Fibroblast of skin of back (primary cell): ENCODE measurements at regions not wholly inside any gene's neighbourhood (a gene's known extent, or its start where the extent isn't known, plus 50 kb on each side); places are given as distances from the start of the nearest gene placed in this dataset.
"Not testable (repeated sequence)": the region's sequence is repeated elsewhere in the genome, so short reads cannot be mapped to it uniquely, and the experiment has no call there.

Experiments
- DNase-seq: peaks from one replicate; pipeline ENCODE4 v3.0.0-alpha.2; 2013

DNA sequence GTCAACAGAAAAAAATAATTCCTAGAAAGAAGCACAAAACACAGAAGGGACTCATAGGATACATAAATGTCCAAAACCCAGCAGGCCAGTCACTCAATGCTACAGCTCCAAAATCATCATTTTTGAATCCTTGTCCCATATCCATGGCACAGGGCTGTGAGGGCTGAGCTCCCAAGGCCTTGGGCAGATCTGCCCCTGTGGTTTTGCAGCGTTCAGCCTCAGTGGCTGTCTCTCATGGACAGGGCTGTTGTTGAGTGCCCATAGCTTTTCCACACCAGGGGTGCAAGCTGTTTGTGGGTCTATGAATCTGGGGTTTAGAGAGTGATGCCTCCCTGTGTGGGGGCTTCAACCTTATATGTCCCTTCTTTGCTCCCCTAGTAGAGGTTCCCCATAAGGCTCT, 243.2 kb downstream of the CWH43 start:
- not testable (repeated sequence) for DNase-seq

DNA sequence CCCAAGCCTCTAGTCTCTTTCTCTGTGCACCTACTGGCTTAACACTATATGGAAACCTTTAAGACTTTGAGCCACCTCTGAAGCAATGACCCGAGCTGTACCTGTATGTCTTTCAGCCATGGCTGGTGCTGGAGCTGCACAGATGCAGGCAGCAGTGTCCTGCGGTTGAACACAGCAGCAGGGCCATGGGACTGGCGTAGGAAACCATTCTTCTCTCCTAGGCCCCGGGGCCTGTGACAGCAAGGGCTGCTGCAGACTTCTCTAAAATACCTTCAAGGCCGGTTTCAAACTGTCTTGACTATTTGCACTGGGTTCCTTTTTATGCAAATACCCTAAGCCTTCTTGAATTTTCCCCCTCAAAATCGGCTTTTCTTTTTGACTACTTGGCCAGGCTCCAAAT, 243.6 kb downstream of the CWH43 start:
- not testable (repeated sequence) for DNase-seq

DNA sequence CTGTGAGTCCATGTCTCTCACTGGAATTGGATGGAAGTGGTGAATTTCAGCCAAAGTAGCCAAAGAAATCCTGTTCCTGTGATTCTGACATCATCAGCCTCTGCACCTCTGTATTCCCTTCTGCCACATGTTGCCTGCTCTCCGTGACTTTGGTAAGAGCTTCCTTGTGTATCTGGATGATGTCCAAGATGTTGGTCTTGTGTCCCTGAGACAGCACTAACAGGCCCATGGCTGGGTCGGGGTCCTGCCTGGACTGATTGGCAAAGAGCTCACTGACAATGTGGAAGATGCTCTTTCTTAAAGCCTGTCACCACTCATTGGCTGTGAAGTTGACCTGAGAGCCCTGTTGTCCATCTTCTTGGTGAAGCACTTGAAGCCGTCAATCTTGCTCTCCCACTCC, 247.3 kb downstream of the CWH43 start:
- DNase-seq, result not testable (repeated sequence)

DNA sequence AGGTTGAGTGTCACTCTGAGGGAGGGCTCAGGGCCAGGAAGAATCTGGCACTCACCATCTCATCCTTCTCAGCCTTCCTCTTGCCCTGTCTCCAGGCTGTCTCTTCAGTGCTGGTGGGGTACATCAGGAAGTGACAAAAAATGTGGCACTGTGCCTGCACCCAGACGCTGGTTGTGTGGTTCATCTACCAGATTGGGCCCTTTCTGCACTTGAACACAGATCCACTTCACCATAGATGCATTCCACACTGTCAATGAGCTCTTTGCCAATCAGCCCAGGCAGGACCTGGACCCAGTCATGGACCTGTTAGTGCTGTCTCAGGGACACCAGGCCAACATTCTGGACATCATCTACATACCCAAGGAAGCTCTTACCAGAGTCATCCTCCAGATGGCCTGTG, 247.7 kb downstream of the CWH43 start:
- DNase-seq, result not testable (repeated sequence)

DNA sequence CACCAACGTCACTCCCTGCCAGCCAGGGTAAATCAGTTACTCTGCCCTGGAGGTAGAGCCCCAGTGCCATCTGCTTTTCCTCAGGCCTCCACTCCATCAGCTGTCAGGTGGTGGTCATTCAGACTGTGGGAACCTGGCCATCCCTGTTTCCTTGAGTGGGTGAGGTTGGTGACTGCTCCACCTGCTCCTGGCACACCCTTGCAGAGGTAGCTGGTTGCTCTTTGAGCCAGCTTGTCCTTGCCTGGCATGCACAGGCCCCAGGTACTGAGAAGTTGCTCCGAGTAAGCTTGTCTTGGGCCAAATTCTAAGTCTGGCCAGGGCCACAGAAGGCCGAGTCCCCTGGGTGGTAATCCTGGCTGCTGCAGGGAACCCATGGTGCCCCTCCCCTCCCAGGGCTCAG, 248.3 kb downstream of the CWH43 start:
- DNase-seq, result not testable (repeated sequence)

DNA sequence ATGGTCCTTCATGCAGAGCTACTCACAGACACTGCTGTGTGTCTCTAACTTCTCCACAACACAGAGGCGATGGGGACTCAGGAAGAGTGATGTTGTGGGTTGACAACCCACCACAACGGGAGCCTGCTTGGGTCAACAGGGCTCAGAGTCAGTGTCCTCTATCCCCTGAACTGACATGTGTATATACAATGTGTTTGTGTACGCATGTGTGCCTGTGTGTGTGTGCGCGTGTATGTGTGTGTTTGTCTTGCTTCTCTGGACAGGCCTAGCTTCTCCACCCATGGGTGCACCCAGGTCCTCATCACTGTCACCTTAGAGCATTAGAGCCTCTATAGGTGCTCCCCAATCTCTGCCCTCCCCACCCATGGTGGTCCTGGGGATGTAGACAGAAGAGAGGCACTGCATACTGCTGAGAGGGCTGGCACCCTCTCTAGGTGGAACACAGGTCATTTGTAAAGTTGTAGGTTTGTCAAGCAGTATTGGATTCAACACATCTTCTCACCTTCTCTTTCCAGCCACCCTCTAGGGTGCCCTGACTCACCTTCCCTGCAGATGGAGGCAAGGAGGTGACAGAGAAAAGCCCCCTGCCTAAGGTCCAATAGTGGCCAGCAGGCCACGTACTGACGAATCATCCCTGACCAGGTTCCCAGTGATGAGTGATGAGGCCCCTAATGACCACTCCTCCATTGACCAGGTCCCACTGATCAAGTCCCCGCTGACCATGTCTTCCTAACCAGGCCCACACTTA, 249.5 kb downstream of the CWH43 start:
- DNase-seq, result not testable (repeated sequence)

DNA sequence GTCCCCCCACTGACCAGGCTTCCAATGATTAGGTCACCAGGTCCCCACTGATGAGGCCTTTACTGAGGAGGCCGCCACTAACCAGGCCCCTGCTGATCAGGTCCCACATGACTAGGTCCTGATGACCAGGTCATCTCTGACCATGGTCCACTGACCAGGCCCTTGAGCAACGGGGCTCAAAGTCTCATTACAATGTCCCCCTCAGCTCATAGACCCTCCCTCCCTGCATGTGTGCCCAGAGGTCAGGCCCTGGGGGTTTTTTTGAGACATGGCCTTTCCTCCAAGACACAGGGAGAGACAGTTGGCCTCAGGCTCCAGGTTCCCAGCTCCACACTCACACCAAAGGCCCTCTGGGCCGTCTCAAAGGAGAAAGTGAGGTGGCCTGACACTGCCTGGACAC, 250.4 kb downstream of the CWH43 start:
- DNase-seq, result not testable (repeated sequence)

DNA sequence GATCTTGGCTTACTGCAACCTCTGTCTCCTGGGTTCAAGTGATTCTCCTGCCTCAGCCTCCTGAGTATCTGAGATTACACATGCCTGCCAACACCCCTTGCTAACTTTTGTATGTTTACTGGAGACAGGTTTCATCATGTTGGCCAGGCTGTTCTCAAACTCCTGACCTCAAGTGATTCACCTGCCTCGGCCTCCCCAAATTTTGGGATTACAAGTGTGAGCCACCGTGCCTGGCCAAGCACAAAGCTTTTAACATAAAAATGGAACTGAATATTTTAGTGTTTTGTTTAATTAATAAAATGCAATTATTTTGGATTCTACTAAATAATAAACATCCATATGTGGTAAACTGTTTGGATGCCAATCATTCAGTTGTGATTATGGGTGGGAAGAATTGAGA, 255.2 kb downstream of the CWH43 start:
- DNase-seq, result not testable (repeated sequence)

DNA sequence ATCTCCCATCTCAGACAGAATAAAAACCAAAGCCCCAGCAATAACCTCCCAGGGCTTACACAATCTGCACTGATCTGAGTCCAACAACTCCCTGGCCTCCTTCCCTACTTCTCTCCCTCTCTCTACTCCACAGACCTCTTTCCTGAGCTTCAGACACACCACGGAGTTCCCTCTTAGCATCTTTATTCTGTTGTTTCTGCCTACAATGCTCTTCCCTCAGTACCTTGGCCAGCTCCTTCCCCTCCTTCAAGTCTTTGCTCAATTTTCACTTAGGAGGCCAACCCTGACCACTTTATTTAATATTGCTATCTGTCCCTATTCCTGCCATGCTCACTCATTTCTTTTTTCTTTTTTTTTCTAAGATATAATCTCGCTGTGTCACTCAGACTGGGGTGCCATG, 276.7 kb downstream of the CWH43 start:
- DNase-seq, result not testable (repeated sequence)

DNA sequence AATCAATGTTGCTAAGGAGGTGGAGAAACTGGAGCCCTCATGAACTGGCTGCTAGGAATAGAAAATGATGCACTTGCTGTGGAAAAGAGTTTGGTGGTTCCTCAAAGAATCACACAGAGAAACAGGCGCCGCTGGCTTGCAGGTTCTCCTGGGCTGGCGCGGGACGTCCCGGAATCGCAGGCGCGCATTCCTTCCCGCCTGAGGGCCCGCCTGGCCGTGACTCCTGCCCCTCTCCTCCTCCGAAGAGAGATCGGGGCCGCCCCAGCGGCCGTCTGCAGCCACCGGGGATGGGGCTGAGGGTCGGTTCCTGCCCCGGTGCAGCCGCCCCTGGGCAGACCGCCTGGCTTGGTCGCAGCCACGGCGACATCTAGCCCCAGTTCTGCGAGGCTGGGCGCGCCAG, 284.4 kb downstream of the CWH43 start:
- not testable (repeated sequence) for DNase-seq

DNA sequence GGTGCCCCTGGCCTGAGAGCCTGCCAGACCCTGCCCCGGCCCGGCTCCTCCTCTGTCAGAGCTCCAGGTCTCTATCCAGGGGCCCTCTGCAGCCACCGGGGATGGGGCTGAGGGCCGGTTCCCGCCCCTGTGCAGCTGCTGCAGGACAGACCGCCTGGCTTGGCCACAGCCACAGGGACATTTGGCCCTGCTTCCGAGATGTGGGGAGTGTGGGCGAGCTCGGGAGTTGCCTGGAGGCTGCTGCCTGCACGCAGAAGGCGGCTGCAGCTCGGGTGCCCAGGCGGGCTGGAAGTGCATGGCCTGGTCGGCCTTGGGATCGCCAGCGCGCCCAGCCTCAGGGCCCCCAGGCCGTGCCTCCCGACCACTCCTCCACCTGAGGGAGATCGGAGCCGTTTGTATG, 284.8 kb downstream of the CWH43 start:
- DNase-seq, result not testable (repeated sequence)

DNA sequence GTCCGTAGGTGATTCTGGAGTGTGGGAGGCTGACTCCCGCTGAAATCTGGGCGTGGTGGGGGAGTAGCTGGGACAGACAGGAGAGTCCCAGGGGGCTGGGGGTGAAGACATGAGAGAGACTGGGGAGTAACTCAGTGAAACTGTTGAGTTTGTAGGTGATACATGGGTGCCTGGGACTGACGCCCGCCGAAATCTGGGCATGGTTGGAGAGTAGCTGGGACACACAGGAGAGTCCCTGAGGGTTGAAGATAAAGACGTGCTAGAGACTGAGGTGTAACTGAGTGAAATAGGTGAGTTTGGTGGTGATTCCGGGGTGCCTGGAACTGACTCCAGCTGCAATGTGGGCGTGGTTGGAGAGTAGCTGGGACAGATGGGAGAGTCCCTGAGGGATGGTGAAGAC, 299.8 kb downstream of the CWH43 start:
- not testable (repeated sequence) for DNase-seq

DNA sequence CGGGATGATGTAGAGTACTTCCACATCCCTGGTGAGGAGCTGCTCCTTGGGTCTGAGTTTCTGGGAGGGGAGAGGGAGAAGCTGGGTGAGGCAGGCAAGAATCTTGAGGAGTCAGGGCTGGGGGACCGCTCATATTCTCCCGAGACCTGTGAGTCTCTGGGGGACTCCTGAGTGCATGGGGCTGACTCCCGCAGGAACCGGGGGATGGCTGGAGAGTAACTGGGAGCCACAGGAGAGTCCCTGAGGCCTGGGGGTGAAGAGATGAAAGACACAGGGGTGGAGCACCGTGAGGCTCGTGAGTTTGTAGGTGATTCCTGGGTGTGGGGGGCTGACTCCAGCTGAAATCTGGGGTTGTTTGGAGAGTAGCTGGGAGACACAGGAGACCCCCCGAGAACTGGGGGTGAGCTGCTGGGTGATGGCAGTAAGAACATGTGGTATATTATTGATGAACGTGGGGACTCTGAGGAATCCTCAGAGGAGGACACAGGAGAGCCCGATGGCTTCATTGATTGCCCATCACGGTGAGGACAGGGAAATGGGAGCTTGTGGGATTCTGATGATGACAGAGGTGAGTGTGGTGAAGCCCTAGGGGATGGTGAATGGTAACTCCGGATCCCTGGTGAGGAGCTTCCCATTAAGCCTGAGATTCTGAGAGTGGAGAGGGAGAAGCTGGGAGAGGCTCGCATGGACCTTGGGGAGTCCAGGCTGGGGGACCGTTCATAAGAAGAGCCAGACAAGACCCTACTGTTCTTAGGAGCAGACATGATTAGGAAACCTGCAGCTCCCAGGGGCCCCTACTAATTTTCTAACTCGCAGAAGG, 301.1 kb downstream of the CWH43 start:
- not testable (repeated sequence) for DNase-seq

DNA sequence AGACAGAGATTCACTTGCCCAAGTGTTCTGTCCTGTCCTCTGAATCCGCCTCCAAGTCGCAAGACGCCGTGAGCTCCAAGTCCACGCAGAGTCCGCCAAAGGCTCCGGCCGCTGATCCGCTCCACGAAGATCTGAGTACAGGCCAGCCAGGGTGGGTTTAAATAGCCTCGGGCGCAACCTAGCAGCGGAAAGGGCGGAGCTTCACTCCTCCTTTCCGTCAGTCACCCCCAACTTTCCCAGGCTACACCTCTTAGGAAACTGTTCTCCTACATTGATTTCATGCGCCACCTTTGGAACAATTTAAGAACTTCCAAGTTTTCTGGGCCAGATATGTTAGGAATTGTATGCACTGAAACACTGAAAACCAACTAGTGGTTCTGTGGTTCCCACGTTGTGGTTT, 301.8 kb downstream of the CWH43 start:
- not testable (repeated sequence) for DNase-seq

DNA sequence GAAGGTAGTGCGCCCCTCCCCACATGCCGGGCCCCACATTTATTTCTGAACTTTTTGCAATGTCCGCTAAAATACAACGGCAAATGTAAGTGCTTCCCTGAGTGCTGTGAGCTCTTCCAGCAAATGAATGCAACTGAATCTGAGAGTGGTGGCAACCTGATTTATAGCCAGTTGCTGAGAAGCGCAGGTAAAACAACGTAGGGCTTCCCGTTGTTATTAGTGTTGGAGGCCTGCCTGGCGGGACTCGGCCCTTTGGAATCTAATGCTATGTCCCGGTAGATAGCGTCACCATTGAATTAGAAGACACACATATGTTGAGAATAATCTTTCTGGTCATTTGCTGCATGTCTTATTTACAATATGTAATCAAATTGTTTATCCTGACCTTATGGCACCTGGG, 302.7 kb downstream of the CWH43 start:
- DNase-seq, result not testable (repeated sequence)

DNA sequence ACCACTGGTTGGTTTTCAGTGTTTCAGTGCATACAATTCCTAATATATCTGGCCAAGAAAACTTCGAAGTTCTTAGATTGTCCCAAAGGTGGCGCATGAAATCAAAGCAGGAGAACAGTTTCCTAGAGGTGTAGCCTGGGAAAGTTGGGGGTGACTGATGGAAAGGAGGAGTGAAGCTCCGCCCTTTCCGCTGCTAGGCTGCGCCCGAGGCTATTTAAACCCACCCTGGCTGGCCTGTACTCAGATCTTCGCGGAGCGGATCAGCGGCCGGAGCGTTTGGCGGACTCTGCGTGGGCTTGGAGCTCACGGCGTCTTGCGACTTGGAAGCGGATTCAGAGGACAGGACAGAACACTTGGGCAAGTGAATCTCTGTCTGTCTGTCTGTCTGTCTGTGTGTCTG, 328.7 kb downstream of the CWH43 start:
- DNase-seq, result not testable (repeated sequence)

DNA sequence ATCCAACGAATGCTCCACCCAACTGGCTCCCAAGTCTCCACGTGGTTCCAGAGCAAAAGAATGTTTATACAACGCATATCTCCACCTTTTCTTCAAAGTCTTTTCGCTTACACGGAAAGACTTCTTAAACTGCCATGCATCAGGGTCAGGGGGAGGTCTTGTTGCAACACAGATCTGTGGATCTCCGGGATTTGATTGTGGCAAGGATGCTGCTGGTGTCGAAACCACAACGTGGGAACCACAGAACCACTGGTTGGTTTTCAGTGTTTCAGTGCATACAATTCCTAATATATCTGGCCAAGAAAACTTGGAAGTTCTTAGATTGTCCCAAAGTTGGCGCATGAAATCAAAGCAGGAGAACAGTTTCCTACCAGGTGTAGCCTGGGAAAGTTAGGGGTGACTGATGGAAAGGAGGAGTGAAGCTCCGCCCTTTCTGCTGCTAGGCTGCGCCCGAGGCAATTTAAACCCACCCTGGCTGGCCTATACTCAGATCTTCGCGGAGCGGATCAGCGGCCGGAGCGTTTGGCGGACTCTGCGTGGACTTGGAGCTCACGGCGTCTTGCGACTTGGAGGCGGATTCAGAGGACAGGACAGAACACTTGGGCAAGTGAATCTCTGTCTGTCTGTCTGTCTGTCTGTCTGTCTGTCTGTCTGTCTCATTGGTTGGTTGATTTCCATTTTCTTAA, 334.8 kb downstream of the CWH43 start:
- DNase-seq, result not testable (repeated sequence)

DNA sequence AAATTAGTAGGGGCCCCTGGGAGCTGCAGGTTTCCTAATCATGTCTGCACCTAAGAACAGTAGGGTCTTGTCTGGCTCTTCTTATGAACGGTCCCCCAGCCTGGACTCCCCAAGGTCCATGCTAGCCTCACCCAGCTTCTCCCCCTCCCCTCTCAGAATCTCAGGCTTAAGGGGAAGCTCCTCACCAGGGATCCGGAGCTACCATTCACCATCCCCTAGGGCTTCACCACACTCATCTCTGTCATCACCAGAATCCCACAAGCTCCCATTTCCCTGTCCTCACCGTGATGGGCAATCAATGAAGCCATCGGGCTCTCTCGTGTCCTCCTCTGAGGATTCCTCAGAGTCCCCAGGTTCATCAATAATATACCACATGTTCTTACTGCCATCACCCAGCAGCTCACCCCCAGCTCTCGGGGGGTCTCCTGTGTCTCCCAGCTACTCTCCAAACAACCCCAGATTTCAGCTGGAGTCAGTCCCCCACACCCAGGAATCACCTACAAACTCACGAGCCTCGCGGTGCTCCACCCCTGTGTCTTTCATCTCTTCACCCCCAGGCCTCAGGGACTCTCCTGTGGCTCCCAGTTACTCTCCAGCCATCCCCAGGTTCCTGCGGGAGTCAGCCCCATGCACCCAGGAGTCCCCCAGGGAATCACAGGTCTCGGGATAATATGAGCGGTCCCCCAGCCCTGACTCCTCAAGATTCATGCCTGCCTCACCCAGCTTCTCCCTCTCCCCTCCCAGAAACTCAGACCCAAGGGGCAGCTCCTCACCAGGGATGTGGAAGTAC, 335.6 kb downstream of the CWH43 start:
- DNase-seq, result not testable (repeated sequence)

DNA sequence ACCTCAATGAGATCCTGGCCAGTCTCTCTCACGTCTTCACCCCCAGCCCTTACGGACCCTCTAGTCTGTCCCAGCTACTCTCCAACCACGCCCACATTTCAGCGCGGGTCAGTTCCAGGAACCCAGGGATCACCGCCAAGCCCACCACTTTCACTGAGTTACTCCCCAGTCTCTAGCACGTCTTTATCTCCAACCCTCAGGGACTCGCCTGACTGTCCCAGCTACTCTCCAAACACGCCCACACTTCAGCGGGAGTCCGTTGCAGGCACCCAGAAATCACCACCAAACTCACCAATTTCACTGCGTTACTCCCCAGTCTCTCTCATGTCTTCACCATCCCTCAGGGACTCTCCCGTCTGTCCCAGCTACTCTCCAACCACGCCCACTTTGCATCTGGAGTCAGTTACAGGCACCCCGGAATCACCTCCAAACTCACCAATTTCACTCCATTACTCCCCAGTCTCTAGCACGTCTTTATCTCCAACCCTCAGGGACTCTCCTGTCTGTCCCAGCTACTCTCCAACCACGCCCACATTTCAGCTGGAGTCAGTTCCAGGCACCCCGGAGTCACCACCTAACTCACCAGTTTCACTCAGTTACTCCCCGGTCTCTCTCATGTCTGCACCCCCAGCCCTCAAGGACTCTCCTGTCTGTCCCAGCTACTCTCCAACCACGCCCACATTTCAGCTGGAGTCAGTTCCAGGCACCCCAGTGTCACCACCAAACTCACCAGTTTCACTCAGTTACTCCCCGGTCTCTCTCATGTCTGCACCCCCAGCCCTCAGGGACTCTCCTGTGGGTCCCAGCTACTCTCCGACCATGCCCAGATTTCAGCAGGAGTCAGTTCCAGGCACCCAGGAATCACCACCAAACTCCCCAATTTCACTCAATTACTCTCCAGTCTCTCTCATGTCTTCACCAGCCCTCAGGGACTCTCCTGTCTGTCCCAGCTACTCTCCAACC, 336.8 kb downstream of the CWH43 start:
- DNase-seq, result not testable (repeated sequence)

DNA sequence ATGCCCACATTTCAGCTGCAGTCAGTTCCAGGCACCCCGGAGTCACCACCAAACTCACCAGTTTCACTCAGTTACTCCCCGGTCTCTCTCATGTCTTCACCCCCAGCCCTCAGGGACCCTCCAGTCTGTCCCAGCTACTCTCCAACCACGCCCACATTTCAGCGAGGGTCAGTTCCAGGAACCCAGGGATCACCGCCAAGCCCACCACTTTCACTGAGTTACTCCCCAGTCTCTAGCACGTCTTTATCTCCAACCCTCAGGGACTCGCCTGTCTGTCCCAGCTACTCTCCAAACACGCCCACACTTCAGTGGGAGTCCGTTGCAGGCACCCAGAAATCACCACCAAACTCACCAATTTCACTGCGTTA, 337.5 kb downstream of the CWH43 start:
- not testable (repeated sequence) for DNase-seq
